ENCODE measurements at regions not wholly inside any gene's neighbourhood (a gene's known extent, or its start where the extent isn't known, plus 50 kb on each side); places are given as distances from the start of the nearest gene placed in this dataset.

DNA sequence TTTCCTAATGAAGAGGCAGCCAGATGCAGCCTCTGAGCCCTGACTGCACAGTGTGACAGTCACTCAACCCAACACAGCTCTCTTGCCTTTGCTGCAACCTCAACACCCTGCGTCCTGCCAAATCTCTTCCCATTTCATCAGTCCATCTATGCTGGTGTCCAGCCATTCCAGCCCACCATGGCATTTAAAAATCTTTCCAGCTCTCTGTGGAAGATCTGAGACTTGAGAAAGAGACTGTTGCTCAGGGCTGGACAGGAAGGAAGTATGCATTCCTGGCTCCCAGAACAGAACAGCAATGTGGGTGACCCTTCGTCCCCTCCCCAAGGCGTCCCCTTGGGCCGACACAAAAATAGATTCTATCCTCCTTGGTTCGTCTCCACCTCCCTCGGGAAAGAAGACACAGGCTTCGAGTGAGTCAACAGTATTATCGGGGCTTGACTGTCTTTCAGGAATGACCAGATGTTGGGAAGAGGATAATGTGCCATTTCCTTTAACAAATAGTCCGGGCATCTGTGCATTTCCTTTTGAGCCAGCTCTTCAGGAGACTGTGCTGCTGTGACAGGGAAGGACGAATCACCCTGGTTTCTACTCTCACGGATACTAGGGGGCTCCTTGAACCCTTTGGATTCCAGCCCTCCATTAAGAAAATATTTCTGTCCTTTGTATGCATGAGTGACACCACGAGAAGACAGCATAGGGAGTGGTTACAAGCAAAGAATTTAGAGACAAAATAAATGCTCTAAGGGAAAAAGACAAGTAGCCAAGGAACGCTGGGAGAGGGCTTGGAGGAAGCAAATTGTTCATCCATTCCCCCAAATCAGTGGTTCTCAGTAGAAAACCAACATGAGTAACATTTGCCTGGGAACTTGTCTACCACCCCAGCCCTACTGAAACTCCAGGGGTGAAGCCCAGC lies 111.4 kb upstream of the CDC42BPA start:
- no peaks in the 10 kb centered on the region for H3K36me3 ChIP-seq
- WGBS, 2 donors = 72 to 84% methylated on average over 13 of the region's 13 CpGs
- no peaks in the 10 kb centered on the region for H3K27me3 ChIP-seq
- H3K4me1 ChIP-seq = peaks cover 0 to 59% (median 56%) of the 10 kb centered on the region in 4 donors
- DNase-seq = no peak
- H3K4me3 ChIP-seq = no peak overlapping the region
- TF ChIP-seq EP300 (IDR thresholded peaks at IDR 0.05) (no peak), POLR2A (IDR thresholded peaks at IDR 0.05) (no peak), POLR2AphosphoS5 (IDR thresholded peaks at IDR 0.05) (no peak)
- TF ChIP-seq, protein P1, sequence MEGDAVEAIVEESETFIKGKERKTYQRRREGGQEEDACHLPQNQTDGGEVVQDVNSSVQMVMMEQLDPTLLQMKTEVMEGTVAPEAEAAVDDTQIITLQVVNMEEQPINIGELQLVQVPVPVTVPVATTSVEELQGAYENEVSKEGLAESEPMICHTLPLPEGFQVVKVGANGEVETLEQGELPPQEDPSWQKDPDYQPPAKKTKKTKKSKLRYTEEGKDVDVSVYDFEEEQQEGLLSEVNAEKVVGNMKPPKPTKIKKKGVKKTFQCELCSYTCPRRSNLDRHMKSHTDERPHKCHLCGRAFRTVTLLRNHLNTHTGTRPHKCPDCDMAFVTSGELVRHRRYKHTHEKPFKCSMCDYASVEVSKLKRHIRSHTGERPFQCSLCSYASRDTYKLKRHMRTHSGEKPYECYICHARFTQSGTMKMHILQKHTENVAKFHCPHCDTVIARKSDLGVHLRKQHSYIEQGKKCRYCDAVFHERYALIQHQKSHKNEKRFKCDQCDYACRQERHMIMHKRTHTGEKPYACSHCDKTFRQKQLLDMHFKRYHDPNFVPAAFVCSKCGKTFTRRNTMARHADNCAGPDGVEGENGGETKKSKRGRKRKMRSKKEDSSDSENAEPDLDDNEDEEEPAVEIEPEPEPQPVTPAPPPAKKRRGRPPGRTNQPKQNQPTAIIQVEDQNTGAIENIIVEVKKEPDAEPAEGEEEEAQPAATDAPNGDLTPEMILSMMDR (IDR thresholded peaks at IDR 0.05) = no peak
- intact Hi-C loops (cut with DNase I) = loop anchor here (2.0 to 10.0 kb wide), 2 partner anchors 111 to 885 kb away; partner anchors contain the start of genes CDC42BPA and STUM
- H3K27ac ChIP-seq = peak overlapping the region; percentile 24 to 76 (median 70)
- no peaks in the 10 kb centered on the region for H3K9me3 ChIP-seq

- WGBS, 2 donors = 5 to 18% methylated on average over 4 of the region's 4 CpGs
- DNase-seq = no peak
- peaks cover 0 to 66% (median 57%) of the 10 kb centered on the region in 4 donors for H3K4me1 ChIP-seq
- no peaks in the 10 kb centered on the region for H3K9me3 ChIP-seq
- TF ChIP-seq POLR2A (IDR thresholded peaks at IDR 0.05) (no peak), POLR2AphosphoS5 (IDR thresholded peaks at IDR 0.05) (peak in 2 of 4 donors; percentile 33 to 45)
- TF ChIP-seq, protein P1 (IDR thresholded peaks at IDR 0.05) = no peak
- no peaks in the 10 kb centered on the region for H3K36me3 ChIP-seq
- intact Hi-C loops (cut with DNase I) = loop anchor here (2.0 kb wide), 1 partner anchor 110 kb away; the partner anchor contains the start of gene CDC42BPA
- H3K27me3 ChIP-seq = no peaks in the 10 kb centered on the region
- no peak overlapping the region for H3K4me3 ChIP-seq
- peak overlapping the region; percentile 24 to 76 (median 70) for H3K27ac ChIP-seq
Observed at GRCh38 chr1:227428803-227429202, 110.5 kb upstream of the CDC42BPA start.

DNA sequence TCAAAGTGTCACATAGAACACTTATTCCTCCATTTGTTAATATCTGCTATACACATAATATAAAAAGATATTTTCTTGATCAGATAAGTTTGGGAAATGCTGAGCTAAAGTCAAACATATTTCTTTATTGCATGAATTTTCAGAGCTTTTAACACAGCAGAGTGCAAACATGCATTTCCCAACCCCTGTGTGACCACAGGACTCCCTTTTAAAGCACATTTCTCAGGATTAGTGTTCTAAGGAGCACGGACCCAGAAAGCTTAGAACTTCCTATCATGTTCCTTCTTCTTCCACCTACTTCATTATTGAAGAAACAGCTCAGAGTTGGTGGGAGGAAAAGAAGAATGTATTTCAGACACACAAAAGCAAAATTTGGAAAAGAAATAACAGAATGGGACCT lies 109.1 kb upstream of the CDC42BPA start:
- 86 to 89% methylated on average over 1 of the region's 1 CpG for WGBS, 2 donors
- no peaks in the 10 kb centered on the region for H3K36me3 ChIP-seq
- intact Hi-C loops (cut with DNase I) = no loop called here
- DNase-seq = no peak
- no peaks in the 10 kb centered on the region for H3K9me3 ChIP-seq
- H3K4me3 ChIP-seq = no peak overlapping the region
- H3K27me3 ChIP-seq = no peaks in the 10 kb centered on the region
- TF ChIP-seq, protein P1 (IDR thresholded peaks at IDR 0.05) = no peak
- TF ChIP-seq POLR2AphosphoS5 (IDR thresholded peaks at IDR 0.05) (no peak), POLR2A (IDR thresholded peaks at IDR 0.05) (no peak), EP300 (IDR thresholded peaks at IDR 0.05) (no peak)
- H3K27ac ChIP-seq = peak overlapping the region in 2 of 4 donors; percentile 75 to 76
- peaks cover 0 to 56% (median 53%) of the 10 kb centered on the region in 4 donors for H3K4me1 ChIP-seq

DNA sequence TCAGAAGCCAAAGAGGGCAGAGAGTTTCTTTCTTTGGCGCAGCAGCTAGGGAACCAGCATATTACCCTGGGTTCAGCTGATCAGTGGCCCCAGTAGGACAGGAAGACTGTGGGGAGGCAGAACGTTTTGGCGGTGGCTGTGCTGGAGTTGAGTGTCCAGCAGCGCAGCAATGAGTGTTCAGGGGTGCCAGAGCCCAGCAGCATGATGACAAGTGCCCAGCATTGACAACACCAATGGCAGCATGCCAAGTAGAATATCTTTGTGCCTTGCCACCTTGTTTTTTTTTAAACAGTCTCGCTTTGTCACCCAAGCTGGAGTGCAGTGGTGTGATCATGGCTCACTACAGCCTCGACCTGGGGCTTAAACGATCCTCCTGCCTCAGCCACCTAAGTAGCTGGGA lies 106.7 kb upstream of the CDC42BPA start:
- no peaks in the 10 kb centered on the region for H3K9me3 ChIP-seq
- no peaks in the 10 kb centered on the region for H3K27me3 ChIP-seq
- H3K27ac ChIP-seq = peak overlapping the region in 3 of 4 donors; percentile 53 to 68 (median 56)
- H3K4me1 ChIP-seq = peaks cover 0 to 38% (median 35%) of the 10 kb centered on the region in 4 donors
- no peak overlapping the region for H3K4me3 ChIP-seq
- intact Hi-C loops (cut with DNase I) = no loop called here
- DNase-seq = no peak
- 90 to 91% methylated on average over 7 of the region's 7 CpGs for WGBS, 2 donors
- no peaks in the 10 kb centered on the region for H3K36me3 ChIP-seq
- TF ChIP-seq, protein P1 (IDR thresholded peaks at IDR 0.05) = no peak
- no peak for TF ChIP-seq POLR2AphosphoS5 (IDR thresholded peaks at IDR 0.05)
- no peak for TF ChIP-seq POLR2A (IDR thresholded peaks at IDR 0.05)
- no peak for TF ChIP-seq EP300 (IDR thresholded peaks at IDR 0.05)

All from sigmoid colon (tissue), 6 donors.